ENCODE measurements at regions not wholly inside any gene's neighbourhood (a gene's known extent, or its start where the extent isn't known, plus 50 kb on each side); places are given as distances from the start of the nearest gene placed in this dataset.
A peak's percentile ranks its signal among the peaks of the same experiment; 100 is the strongest.
"Not testable (repeated sequence)": the region's sequence is repeated elsewhere in the genome, so short reads cannot be mapped to it uniquely, and the experiment has no call there.

- intact Hi-C loops (cut with DNase I; ENCODE audit: low total_unique reads) = no loop called here
- Histone ChIP-seq H3K36me3 (no peaks in the 10 kb centered on the region), H3K27me3 (peaks cover 0 to 5% (median 0%) of the 10 kb centered on the region in 3 donors), H3K9me3 (no peaks in the 10 kb centered on the region), H3K27ac (no peak overlapping the region), H3K4me3 (no peak overlapping the region), H3K4me1 (no peaks in the 10 kb centered on the region)
- TF ChIP-seq EP300 (IDR thresholded peaks at IDR 0.05) = no peak
- no peak for TF ChIP-seq CTCF (IDR thresholded peaks at IDR 0.05)
- 79 to 87% (median 82%) methylated on average over 6 of the region's 6 CpGs for WGBS, 5 donors
- DNase-seq = no peak
Observed at GRCh38 chr22:26972286-26972685, 314.9 kb downstream of the MIAT start.

- H3K9me3 ChIP-seq; DNase-seq; intact Hi-C loops (cut with DNase I; ENCODE audit: low total_unique reads); H3K4me3 ChIP-seq; H3K27me3 ChIP-seq; H3K27ac ChIP-seq; H3K4me1 ChIP-seq; H3K36me3 ChIP-seq: not testable (repeated sequence)
- WGBS, 5 donors = 86 to 90% (median 88%) methylated on average over 5 of the region's 5 CpGs
Observed at GRCh38 chr22:26972915-26973314, 315.5 kb downstream of the MIAT start.

- intact Hi-C loops (cut with DNase I; ENCODE audit: low total_unique reads) = no loop called here
- H3K27me3 ChIP-seq = peaks cover 0 to 6% (median 5%) of the 10 kb centered on the region in 3 donors
- H3K4me1 ChIP-seq = no peaks in the 10 kb centered on the region
- H3K36me3 ChIP-seq = no peaks in the 10 kb centered on the region
- H3K9me3 ChIP-seq = no peaks in the 10 kb centered on the region
- TF ChIP-seq POLR2AphosphoS5 (IDR thresholded peaks at IDR 0.05) = no peak
- no peak for TF ChIP-seq CTCF (IDR thresholded peaks at IDR 0.05)
- no peak for TF ChIP-seq EP300 (IDR thresholded peaks at IDR 0.05)
- no peak for TF ChIP-seq POLR2A (IDR thresholded peaks at IDR 0.05)
- DNase-seq = no peak
- 77 to 88% (median 86%) methylated on average over 3 of the region's 3 CpGs for WGBS, 5 donors
- H3K27ac ChIP-seq = no peak overlapping the region
- H3K4me3 ChIP-seq = no peak overlapping the region
Observed at GRCh38 chr22:26974034-26974433, 316.6 kb downstream of the MIAT start.

- 59 to 66% (median 63%) methylated on average over 4 of the region's 4 CpGs for WGBS, 5 donors
- intact Hi-C loops (cut with DNase I; ENCODE audit: low total_unique reads) = no loop called here
- Histone ChIP-seq H3K36me3 (no peaks in the 10 kb centered on the region), H3K9me3 (no peaks in the 10 kb centered on the region), H3K27ac (no peak overlapping the region), H3K27me3 (peaks cover 0 to 9% (median under 1%) of the 10 kb centered on the region in 3 donors), H3K4me1 (no peaks in the 10 kb centered on the region), H3K4me3 (no peak overlapping the region)
- TF ChIP-seq POLR2AphosphoS5 (IDR thresholded peaks at IDR 0.05) (no peak), CTCF (IDR thresholded peaks at IDR 0.05) (no peak), POLR2A (IDR thresholded peaks at IDR 0.05) (no peak)
- DNase-seq = peak in 1 of 2 donors; percentile 28
Observed at GRCh38 chr22:26974914-26975803, 317.8 kb downstream of the MIAT start.

GRCh38 chr22:26975865-26976264 lies 318.5 kb downstream of the MIAT start:
- 57 to 80% (median 67%) methylated on average over 3 of the region's 3 CpGs for WGBS, 5 donors
- DNase-seq = no peak
- Histone ChIP-seq H3K9me3 (no peaks in the 10 kb centered on the region), H3K4me1 (peaks cover 0 to 1% (median 0%) of the 10 kb centered on the region in 4 donors), H3K4me3 (no peak overlapping the region), H3K27ac (no peak overlapping the region), H3K27me3 (peaks cover 0 to 11% (median 0%) of the 10 kb centered on the region in 3 donors), H3K36me3 (no peaks in the 10 kb centered on the region)
- intact Hi-C loops (cut with DNase I; ENCODE audit: low total_unique reads) = no loop called here
- no peak for TF ChIP-seq EP300 (IDR thresholded peaks at IDR 0.05)
- TF ChIP-seq CTCF (IDR thresholded peaks at IDR 0.05) = no peak

Data from stomach (tissue), 8 donors.